ENCODE measurements at regions not wholly inside any gene's neighbourhood (a gene's known extent, or its start where the extent isn't known, plus 50 kb on each side); places are given as distances from the start of the nearest gene placed in this dataset.

DNA sequence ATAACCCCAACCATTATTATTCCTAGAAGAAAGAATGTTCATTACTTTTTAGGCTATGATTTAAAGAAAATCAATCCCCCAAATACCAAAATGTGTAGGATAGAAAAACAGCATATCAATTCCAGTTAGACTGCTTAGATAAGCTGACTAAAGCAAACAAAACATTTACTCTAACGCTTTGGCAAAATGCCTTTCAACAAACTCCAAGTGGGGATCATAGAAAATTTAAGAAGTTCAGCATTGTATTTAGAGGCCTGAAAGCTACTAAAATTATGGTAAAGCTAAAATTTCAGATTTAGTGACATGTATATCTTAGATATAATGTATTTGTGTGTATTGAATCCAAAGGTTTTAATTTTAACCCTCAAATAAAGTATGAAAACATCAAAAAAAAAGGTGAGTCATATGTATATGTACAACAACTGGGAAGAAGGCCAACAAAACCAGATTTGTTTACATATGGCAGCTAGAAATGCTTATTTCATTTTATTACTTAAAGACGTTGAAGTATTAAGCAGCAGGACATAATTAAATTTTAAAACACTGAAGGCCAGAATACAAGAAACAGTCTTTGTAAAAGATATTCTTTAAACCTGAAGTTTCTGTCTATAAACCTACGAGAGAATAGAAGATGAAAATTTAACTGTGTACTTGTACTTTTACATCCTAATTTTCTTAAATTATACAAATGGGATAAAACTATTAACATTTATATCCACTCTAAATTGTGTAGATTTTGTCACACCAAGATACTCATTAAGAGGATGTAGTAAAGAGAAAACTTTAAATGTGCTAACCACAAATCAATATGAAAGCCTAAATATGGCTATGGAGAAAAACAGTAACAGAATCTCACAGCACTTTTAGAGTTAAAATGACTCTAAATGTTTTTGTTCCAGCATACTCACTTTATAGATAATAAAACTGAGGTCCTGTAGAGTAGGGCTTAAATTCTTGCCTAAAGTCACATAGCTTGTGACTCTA is 71.4 kb downstream of the SLC41A2 start (continued):
- TF ChIP-seq JUN (IDR thresholded peaks at IDR 0.05; ENCODE audit: low read depth, low read length) (no peak), SIRT6 (IDR thresholded peaks at IDR 0.05; ENCODE audit: low read length) (no peak), POLR2A (IDR thresholded peaks at IDR 0.05; ENCODE audit: control extremely low read depth in 1 of 2, low read depth in 2 of 2, low read length in 2 of 2) (no peak), RAD21 (IDR thresholded peaks at IDR 0.05 in 1 of 2, conservative IDR thresholded peaks at IDR 0.05 in 1 of 2; ENCODE audit: low read depth in 2 of 2, low read length in 2 of 2) (no peak), KDM5A (IDR thresholded peaks at IDR 0.05; ENCODE audit: low read length) (no peak), TBP (IDR thresholded peaks at IDR 0.05; ENCODE audit: low read depth, low read length) (no peak), POU5F1 (IDR thresholded peaks at IDR 0.05; ENCODE audit: low read depth, low read length) (no peak)
- TF ChIP-seq, protein P1, sequence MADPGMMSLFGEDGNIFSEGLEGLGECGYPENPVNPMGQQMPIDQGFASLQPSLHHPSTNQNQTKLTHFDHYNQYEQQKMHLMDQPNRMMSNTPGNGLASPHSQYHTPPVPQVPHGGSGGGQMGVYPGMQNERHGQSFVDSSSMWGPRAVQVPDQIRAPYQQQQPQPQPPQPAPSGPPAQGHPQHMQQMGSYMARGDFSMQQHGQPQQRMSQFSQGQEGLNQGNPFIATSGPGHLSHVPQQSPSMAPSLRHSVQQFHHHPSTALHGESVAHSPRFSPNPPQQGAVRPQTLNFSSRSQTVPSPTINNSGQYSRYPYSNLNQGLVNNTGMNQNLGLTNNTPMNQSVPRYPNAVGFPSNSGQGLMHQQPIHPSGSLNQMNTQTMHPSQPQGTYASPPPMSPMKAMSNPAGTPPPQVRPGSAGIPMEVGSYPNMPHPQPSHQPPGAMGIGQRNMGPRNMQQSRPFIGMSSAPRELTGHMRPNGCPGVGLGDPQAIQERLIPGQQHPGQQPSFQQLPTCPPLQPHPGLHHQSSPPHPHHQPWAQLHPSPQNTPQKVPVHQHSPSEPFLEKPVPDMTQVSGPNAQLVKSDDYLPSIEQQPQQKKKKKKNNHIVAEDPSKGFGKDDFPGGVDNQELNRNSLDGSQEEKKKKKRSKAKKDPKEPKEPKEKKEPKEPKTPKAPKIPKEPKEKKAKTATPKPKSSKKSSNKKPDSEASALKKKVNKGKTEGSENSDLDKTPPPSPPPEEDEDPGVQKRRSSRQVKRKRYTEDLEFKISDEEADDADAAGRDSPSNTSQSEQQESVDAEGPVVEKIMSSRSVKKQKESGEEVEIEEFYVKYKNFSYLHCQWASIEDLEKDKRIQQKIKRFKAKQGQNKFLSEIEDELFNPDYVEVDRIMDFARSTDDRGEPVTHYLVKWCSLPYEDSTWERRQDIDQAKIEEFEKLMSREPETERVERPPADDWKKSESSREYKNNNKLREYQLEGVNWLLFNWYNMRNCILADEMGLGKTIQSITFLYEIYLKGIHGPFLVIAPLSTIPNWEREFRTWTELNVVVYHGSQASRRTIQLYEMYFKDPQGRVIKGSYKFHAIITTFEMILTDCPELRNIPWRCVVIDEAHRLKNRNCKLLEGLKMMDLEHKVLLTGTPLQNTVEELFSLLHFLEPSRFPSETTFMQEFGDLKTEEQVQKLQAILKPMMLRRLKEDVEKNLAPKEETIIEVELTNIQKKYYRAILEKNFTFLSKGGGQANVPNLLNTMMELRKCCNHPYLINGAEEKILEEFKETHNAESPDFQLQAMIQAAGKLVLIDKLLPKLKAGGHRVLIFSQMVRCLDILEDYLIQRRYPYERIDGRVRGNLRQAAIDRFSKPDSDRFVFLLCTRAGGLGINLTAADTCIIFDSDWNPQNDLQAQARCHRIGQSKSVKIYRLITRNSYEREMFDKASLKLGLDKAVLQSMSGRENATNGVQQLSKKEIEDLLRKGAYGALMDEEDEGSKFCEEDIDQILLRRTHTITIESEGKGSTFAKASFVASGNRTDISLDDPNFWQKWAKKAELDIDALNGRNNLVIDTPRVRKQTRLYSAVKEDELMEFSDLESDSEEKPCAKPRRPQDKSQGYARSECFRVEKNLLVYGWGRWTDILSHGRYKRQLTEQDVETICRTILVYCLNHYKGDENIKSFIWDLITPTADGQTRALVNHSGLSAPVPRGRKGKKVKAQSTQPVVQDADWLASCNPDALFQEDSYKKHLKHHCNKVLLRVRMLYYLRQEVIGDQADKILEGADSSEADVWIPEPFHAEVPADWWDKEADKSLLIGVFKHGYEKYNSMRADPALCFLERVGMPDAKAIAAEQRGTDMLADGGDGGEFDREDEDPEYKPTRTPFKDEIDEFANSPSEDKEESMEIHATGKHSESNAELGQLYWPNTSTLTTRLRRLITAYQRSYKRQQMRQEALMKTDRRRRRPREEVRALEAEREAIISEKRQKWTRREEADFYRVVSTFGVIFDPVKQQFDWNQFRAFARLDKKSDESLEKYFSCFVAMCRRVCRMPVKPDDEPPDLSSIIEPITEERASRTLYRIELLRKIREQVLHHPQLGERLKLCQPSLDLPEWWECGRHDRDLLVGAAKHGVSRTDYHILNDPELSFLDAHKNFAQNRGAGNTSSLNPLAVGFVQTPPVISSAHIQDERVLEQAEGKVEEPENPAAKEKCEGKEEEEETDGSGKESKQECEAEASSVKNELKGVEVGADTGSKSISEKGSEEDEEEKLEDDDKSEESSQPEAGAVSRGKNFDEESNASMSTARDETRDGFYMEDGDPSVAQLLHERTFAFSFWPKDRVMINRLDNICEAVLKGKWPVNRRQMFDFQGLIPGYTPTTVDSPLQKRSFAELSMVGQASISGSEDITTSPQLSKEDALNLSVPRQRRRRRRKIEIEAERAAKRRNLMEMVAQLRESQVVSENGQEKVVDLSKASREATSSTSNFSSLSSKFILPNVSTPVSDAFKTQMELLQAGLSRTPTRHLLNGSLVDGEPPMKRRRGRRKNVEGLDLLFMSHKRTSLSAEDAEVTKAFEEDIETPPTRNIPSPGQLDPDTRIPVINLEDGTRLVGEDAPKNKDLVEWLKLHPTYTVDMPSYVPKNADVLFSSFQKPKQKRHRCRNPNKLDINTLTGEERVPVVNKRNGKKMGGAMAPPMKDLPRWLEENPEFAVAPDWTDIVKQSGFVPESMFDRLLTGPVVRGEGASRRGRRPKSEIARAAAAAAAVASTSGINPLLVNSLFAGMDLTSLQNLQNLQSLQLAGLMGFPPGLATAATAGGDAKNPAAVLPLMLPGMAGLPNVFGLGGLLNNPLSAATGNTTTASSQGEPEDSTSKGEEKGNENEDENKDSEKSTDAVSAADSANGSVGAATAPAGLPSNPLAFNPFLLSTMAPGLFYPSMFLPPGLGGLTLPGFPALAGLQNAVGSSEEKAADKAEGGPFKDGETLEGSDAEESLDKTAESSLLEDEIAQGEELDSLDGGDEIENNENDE (IDR thresholded peaks at IDR 0.05; ENCODE audit: insufficient replicate concordance, low read length): no peak

Measured in H1 (cell line).